Colon (tissue), 2 donors: ENCODE measurements at regions not wholly inside any gene's neighbourhood (a gene's known extent, or its start where the extent isn't known, plus 50 kb on each side); places are given as distances from the start of the nearest gene placed in this dataset.

Experiments used
- FAIRE-seq: peaks from 2 replicates; lab custom pipeline; 2012; peaks lifted over from hg19 to GRCh38; lab: Jason Lieb, UNC
- donor health status: control.
- donor health status: control.

DNA sequence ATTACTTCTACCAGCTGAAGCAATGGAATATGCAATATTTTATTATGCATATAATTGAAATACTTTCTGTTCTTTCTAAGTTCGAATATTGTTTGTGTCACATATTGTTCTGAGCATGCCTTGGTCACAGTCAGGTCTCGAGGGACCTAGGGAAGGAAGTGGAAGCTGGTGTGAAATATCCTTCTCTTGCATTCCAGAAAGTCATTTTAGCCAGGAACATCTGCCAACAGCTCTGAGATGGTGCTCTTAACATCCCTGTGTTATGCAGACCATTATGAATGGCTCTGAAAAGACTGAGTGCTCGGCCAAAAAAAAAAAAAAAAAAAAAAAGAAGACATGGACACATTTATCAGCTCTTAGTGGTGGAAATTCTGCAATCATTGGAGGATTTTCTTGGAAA lies 132.7 kb upstream of the JAG1 start:
- FAIRE-seq, result no peak

DNA sequence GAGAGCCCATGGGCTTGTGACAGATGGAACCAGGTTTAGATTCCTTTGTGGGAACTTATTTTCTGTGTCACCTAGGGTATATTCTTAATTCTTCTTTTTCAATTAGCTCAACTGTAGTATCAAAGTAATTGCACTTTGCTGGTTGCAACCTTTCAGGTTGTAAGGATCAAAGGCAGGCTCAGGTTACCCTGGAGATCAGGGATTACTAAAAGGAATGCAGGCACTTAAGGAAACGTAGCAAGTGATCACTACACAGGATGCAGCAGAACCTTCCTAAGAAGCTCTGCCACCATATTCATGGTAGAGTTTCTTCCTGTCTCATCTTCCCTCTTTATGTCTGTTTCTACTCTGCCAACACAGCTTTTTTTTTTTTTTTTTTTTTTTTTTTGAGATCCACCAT lies 133.2 kb upstream of the JAG1 start:
- FAIRE-seq, result no peak

GRCh38 chr20:10812759-10813327 lies 139.0 kb upstream of the JAG1 start:
- FAIRE-seq, result no peak

- FAIRE-seq, result no peak
Observed at GRCh38 chr20:10823585-10823984, 149.8 kb upstream of the JAG1 start.

DNA sequence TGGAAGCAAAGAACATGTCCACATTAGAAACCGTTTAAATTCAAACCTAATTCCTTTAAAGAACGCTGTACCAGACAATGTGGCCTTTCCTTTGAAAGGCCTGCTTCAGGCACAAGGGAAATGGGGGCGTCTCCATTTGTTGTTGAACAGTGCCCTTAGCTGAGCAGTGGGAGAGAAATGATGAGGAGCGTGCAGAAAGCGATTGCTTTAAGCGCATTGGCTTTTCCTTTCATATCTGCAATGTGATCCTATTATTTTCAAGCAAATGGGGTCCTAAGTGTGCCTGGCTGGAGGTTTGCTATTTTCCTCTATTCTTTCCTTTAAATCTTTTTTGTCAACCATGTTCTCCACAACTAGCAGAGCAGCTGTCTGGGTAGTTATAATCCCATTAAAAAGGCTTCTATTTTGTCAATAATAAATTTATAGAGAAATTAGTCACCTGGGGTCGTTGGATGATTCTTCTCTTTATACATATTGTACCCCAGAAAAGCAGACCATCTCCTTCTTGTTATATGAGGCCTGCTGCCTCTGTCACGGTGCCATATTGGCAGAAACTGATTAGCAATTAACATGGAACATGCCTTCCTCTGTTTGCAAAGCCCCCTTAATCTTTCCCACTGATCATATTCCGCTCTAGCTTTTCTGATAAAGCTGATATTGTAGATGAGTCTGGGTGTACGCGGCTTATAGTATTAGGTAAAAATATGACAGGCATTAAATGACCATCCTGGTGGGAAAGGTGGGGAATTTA lies 151.1 kb upstream of the JAG1 start:
- no peak for FAIRE-seq

GRCh38 chr20:10826111-10826510 lies 152.3 kb upstream of the JAG1 start:
- no peak for FAIRE-seq

GRCh38 chr20:10828180-10828579 lies 154.4 kb upstream of the JAG1 start:
- FAIRE-seq, result no peak

GRCh38 chr20:10832141-10832540 lies 158.3 kb upstream of the JAG1 start:
- FAIRE-seq, result no peak

GRCh38 chr20:10837901-10838300 lies 164.1 kb upstream of the JAG1 start:
- no peak for FAIRE-seq

- no peak for FAIRE-seq
Observed at GRCh38 chr20:10842116-10842515, 168.3 kb upstream of the JAG1 start.

DNA sequence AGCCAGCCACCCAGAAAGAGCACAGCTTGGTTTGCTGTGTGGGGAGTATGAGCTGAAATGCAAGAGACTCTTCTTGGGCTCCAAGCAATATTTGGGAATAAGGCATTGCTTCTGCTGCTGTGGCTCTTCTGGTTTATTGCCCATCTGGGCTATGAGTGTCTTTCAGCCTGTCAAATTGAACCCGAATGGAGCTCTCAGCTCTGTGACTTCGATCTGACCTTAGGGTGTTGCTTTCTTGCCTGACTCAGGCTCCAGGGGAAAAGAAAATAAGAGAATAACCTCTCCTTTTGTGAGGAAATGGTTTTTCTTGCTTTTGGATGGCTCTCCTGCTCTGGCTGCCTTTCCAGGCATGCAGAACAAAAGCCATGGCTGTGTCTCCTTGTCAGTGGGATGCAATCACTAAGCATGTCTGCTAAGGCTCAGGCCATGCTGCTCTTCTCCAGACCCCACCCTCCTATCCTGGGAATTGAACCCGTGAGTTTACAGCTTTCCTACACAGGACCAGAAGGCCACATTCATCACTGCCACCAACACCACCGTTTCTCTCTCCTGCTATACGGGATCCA lies 169.4 kb upstream of the JAG1 start:
- no peak for FAIRE-seq

GRCh38 chr20:10846766-10847165 lies 173.0 kb upstream of the JAG1 start:
- no peak for FAIRE-seq

GRCh38 chr20:10848810-10849370 lies 175.1 kb upstream of the JAG1 start:
- FAIRE-seq, result no peak

GRCh38 chr20:10853176-10853575 lies 179.4 kb upstream of the JAG1 start:
- FAIRE-seq, result no peak

- FAIRE-seq, result no peak
Observed at GRCh38 chr20:10853731-10854130, 179.9 kb upstream of the JAG1 start.

DNA sequence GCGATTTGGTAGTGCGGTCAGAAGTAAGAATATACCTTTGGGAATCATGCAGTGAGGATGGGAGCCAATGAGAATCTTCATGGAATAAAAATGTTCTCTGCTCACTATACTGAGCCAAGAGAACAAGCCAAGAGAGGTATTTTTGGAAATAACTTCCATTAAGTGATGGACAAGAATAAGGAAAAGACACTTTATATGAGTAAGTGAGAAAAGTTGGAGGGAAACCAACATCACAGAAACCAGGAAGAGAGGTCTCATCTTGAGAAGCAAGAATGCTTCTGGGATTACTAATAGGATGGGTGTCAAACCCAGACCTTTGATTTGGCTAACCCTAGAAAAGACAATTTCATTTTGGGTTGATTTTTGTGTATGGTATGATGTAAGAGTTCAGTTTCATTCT lies 181.2 kb upstream of the JAG1 start:
- no peak for FAIRE-seq

GRCh38 chr20:10855778-10856177 lies 182.0 kb upstream of the JAG1 start:
- no peak for FAIRE-seq

DNA sequence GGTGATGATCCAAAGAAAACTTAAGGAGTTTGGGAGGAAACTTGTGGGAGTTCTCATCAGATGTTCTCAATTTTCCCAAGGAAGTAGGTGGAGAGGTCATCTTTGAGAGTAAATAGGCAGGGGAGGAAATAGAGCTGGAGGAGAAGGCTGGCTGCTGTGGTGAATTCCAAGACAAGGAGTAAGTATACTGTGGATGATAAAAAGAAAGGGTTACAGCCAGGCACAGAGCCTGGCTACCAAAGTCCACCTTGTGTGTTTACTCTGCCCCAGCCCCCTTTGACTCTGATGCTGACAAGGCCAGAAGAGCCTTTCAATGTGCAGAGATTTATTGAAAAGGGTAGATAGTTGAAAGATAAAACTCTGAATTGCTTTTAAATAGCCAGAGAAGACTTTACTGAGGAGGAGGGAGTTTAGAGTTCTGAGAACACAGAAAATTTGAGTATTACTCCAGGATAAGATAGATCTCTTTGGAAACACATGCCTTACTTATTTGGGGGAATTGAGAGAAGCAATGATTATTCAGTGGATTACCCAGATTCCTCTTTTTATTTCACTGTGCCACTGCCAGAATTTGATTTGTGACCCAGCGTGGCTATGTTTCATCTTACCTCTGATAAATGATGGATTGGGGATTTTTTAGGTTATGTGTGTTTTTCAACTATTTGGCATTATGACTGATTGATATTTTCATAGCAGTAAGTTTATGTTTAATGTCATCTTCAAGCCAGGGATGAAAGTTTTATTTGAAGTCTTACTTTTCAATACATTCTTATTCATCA lies 182.6 kb upstream of the JAG1 start:
- FAIRE-seq, result no peak

GRCh38 chr20:10857352-10858070 lies 183.7 kb upstream of the JAG1 start:
- no peak for FAIRE-seq

DNA sequence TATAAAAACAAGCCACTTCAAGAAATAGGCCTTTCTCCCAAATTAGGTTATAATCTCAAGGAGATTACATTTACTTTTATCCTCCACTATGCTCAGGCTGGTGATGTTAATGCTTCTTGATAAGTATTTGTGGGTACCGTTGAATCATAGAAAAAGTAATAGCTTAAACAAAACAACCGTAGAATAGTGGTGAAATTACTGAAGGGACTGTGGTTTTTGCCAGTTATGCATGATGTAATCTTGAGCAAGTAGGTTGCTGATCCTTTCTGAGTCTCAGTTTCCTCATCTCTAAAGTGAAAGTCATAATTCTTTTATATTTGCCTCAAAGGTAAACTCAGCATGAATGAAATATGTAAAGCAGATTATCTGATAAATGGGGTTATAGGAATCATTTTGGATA lies 187.3 kb upstream of the JAG1 start:
- FAIRE-seq, result no peak

DNA sequence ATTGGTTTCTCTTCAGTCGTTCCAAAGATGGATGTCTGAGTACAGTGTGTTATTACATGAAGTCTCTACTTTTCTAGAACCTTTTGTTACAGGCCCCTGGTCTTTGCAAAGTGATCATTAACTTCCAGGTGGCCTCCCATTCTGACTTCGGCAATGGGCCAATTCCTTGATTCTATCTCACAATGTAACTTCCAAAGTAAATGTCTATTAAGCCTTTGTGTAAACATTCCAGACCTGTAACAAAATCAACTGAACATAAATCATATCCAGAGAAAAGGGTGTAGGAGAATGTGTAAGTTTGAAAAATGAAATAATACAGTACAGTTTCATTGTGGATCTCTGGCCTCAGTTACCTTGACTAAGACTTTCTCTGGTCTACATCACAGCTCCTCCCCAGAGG lies 187.8 kb upstream of the JAG1 start:
- FAIRE-seq, result no peak
